GM23338 (cell line): ENCODE measurements at regions not wholly inside any gene's neighbourhood (a gene's known extent, or its start where the extent isn't known, plus 50 kb on each side); places are given as distances from the start of the nearest gene placed in this dataset.

Experiments used
- CREB1 ChIP-seq: fragments of 250-450 bp; sonication (Bioruptor Pico); IDR thresholded peaks from 2 replicates; pipeline ENCODE4 v1.5.0; 2020; ENCODE audit warnings: low read depth, mild to moderate bottlenecking, moderate library complexity
- CTCF ChIP-seq, 2 experiments: fragments of 200-600 bp in 1 of 2; sonication (generic) in 1 of 2; conservative IDR thresholded peaks; 2 replicates each; pipeline versions ENCODE4 v1.5.1 to v1.6.1; 2016 to 2017; ENCODE audit warnings: antibody characterized with exemption in 2 of 2, low read depth in 2 of 2, mild to moderate bottlenecking in 2 of 2, moderate library complexity in 1 of 2
- ETS1 ChIP-seq: IDR thresholded peaks from 2 replicates; pipeline ENCODE4 v1.6.1; 2016; ENCODE audit warnings: antibody characterized with exemption
- EZH2 ChIP-seq: fragments of 200-600 bp; sonication (generic); IDR thresholded peaks from one replicate; pipeline ENCODE4 v1.8.0; 2017; ENCODE audit warnings: antibody characterized with exemption, mild to moderate bottlenecking, low read depth; ENCODE audit not compliant: unreplicated experiment
- EZH2phosphoT487 ChIP-seq: fragments of 200-600 bp; sonication (generic); IDR thresholded peaks from one replicate; pipeline ENCODE4 v1.8.1; 2018; ENCODE audit warnings: antibody characterized with exemption; ENCODE audit not compliant: unreplicated experiment
- POLR2AphosphoS5 ChIP-seq: IDR thresholded peaks from 2 replicates; pipeline ENCODE4 v1.6.1; 2016; ENCODE audit warnings: antibody characterized with exemption, low read depth
- REST ChIP-seq: IDR thresholded peaks from one replicate; pipeline ENCODE4 v1.6.1; 2018; ENCODE audit warnings: antibody characterized with exemption; ENCODE audit not compliant: unreplicated experiment
- ZNF114 ChIP-seq: fragments of 250-450 bp; sonication (Bioruptor Pico); IDR thresholded peaks from 2 replicates; pipeline ENCODE4 v1.5.0; 2020; ENCODE audit warnings: mild to moderate bottlenecking, moderate library complexity
- ZNF462 ChIP-seq: fragments of 250-450 bp; sonication (Bioruptor Pico); IDR thresholded peaks from 2 replicates; pipeline ENCODE4 v1.5.0; 2020; ENCODE audit warnings: mild to moderate bottlenecking, moderate library complexity

- TF ChIP-seq CTCF (conservative IDR thresholded peaks at IDR 0.05; ENCODE audit: low read depth in 2 of 2) (no peak), ZNF462 (CRISPR knock-in tag) (no peak), REST (no peak), POLR2AphosphoS5 (no peak), ZNF114 (CRISPR knock-in tag) (no peak), ETS1 (no peak), EZH2 (no peak), EZH2phosphoT487 (no peak), CREB1 (CRISPR knock-in tag) (no peak)
Observed at GRCh38 chr1:106677181-106677580, 379.3 kb upstream of the PRMT6 start.
